Gastroesophageal sphincter (tissue), 3 donors: ENCODE measurements at regions not wholly inside any gene's neighbourhood (a gene's known extent, or its start where the extent isn't known, plus 50 kb on each side); places are given as distances from the start of the nearest gene placed in this dataset.

Experiments used
- CTCF ChIP-seq, 4 experiments: fragments of 200-600 bp in 2 of 4; fragments of 450-650 bp in 2 of 4; sonication (generic) in 1 of 4; IDR thresholded peaks; one replicate each; pipeline ENCODE4 v1.5.1; 2017 to 2019; ENCODE audit warnings: antibody characterized with exemption in 4 of 4, mild to moderate bottlenecking in 2 of 4, moderate library complexity in 2 of 4
- EP300 ChIP-seq: sonication (generic); formaldehyde crosslinking; IDR thresholded peaks from one replicate; pipeline ENCODE4 v1.6.1; 2017; ENCODE audit warnings: antibody characterized with exemption, mild to moderate bottlenecking
- POLR2A ChIP-seq, 2 donors: fragments of 450-650 bp; IDR thresholded peaks; one replicate each; pipeline ENCODE4 v1.6.1; 2017; ENCODE audit warnings: antibody characterized with exemption in 2 of 2, mild to moderate bottlenecking in 2 of 2, moderate library complexity in 1 of 2
- POLR2AphosphoS5 ChIP-seq: sonication (generic); formaldehyde crosslinking; IDR thresholded peaks from one replicate; pipeline ENCODE4 v1.6.1; 2017; ENCODE audit warnings: antibody characterized with exemption

DNA sequence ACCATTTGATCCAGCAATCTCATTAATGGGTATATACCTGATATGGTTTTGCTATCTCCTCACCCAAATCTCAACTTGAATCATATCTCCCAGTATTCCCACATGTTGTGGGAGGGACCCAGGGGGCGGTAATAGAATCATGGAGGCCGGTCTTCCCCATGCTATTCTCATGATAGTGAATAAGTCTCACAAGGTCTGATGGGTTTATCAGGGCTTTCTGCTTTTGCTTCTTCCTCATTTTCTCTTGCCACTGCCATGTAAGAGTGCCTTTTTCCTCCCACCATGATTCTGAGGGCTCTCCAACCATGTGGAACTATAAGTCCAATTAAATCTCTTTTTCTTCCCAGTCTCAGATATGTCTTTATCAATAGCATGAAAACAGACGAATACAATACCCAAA lies 74.5 kb upstream of the APC start:
- no peak for TF ChIP-seq POLR2A (IDR thresholded peaks at IDR 0.05)
- no peak for TF ChIP-seq CTCF (IDR thresholded peaks at IDR 0.05)
- no peak for TF ChIP-seq EP300
- no peak for TF ChIP-seq POLR2AphosphoS5
